HG02588 (cell line): ENCODE measurements at regions not wholly inside any gene's neighbourhood (a gene's known extent, or its start where the extent isn't known, plus 50 kb on each side); places are given as distances from the start of the nearest gene placed in this dataset.
"Not testable (repeated sequence)": the region's sequence is repeated elsewhere in the genome, so short reads cannot be mapped to it uniquely, and the experiment has no call there.

ENCODE experiments used
- ATAC-seq: cut with Tn5 transposase; IDR thresholded peaks from one replicate; pipeline ENCODE4 v1.9.1; 2021; ENCODE audit warnings: mild to moderate bottlenecking, moderate library complexity; ENCODE audit not compliant: unreplicated experiment

GRCh38 chr3:36656873-36657272, 107.5 kb downstream of the DCLK3 start:
- ATAC-seq: no peak

GRCh38 chr3:36653095-36653494, 111.3 kb downstream of the DCLK3 start:
- no peak for ATAC-seq

- ATAC-seq: no peak
Measured at GRCh38 chr3:36652104-36652503, 112.2 kb downstream of the DCLK3 start.

GRCh38 chr3:36650271-36650671, 114.1 kb downstream of the DCLK3 start:
- ATAC-seq: no peak

DNA sequence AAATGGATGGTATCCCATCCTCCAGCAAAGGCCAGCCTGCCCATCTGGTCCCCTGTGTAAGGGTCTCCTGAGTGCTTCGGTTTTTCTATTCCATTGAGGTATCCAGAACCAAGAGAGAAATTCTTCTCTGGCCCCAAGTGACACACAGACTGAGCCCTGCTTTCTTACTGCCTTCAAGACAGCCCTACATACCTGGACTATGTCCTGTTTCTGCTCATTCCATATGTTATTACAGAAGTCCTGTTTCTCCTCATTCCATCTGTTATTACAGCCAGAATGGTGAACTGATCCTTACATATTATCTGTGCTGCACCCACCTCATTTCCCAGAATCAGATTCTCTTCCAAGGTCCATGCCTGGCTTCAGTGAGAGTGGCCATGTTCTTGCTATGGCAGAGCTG, 115.2 kb downstream of the DCLK3 start:
- ATAC-seq: no peak

GRCh38 chr3:36648241-36649034, 115.9 kb downstream of the DCLK3 start:
- ATAC-seq: peak; percentile 82

- no peak for ATAC-seq
Measured at GRCh38 chr3:36647423-36647853, 116.9 kb downstream of the DCLK3 start.

DNA sequence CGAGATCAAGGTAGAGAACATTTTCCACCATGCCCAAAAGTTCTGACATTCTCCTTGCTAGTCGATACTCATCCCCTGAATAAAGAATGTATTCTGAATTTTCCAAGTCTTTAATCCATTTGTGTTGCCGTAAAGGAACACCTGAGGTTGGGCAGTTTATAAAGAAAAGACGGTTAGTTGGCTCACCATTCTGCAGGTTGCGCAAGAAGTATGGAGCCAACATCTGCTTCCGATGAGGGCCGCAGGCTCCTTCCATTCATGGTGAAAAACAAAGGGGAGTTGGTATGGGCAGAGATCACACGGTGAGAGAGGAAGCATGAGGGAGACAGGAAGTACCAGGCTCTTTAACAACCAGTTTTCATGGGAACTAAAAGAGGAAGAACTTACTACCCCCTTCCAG, 121.2 kb downstream of the DCLK3 start:
- no peak for ATAC-seq

GRCh38 chr3:36635731-36636130, 128.6 kb downstream of the DCLK3 start:
- ATAC-seq: no peak

GRCh38 chr3:36633897-36634296, 130.5 kb downstream of the DCLK3 start:
- ATAC-seq: not testable (repeated sequence)

DNA sequence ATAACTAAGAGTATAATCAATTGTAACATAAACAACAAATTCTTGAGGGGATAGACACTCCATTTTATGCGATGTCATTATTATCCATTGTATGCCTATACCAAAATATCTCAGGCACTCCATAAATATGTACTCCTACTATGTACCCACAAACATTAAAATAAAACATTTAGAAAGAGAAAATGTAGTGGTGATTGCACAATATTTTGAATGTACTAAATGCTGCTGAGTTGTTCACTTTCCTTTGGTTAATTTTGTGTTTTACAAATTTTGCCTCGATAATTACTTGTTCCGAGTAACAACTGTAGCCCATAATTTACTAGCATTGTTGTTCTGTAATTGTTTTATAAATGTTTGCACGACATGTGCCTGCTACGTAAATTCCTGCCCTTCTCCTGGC, 131.3 kb downstream of the DCLK3 start:
- ATAC-seq: no peak

DNA sequence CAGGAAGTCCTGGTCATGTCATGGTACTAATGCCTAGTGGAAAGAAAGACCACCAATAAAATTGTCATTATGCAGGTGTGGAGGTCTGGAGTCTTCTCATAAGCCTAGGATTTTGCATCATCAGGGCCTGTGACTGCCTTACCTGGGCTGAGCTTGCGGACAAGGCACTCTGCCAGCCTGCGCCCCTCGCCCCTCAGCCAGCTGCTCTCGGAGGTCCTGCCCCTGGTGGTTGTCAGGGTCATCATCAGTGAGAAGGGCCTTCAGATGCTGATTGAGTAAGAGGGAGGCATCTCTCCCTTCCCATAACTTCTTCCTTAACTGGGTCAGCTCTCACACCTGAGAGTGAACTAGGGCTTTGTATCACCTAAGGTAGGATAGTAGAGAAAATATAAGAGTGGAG, 132.8 kb downstream of the DCLK3 start:
- no peak for ATAC-seq

DNA sequence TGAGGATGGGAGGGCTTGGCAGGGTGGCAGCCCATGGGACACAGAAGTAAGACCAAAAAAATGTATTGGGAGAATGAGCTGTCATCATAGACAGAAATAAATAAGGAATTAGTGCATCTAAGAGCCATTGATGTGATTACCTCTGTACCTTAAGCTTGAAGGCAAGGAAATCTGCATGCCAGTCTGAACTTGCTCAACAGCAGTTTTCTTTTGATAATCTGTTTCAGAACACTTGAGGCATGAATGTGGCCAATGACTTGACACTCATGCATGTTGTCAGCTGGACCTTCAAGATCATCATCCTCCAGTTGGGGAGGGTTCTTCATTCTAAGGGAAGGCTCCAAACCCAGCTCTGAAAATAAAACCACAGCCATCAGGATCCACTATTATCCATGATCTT, 148.5 kb downstream of the DCLK3 start:
- no peak for ATAC-seq

DNA sequence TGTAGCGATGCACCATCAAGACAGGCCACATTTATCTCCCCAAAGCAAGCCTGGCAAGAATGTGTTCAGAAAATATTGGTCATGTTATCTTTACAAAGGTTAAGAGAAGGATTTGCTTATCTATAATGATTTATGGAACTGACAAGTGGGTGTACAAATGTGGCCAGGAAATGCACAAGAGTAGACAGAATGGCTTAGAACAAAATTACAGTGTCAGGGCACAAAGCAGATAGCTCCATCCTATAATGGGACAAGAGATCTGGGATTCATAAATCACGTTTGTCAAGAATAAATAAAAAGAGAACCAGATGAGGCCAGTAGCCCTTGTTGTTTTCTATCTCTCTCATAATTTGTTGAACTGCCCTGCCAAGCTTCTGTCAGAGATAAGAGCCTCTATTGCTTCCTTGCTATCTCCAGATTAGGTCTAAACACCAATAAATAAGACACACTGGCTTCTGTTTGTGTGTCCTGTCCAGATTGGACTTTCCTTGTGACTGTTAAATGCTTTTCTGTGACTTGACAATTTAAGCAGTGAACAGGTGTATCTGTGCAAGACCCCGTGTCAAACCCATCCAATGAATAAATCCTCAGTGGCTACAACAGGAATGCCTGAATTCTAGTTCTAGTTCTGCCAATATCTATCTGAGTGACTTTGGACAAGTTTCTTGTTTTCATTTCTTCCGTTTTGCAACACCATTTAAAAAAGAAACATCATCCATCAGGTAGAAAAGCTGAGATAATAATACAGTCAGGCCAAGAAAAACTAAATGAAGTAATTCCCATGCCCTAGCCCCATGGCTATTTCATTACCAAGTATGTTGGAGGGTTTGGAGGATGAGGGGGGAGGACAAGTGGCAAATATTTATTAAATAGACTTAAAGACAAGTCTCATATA, 157.2 kb downstream of the DCLK3 start:
- no peak for ATAC-seq

DNA sequence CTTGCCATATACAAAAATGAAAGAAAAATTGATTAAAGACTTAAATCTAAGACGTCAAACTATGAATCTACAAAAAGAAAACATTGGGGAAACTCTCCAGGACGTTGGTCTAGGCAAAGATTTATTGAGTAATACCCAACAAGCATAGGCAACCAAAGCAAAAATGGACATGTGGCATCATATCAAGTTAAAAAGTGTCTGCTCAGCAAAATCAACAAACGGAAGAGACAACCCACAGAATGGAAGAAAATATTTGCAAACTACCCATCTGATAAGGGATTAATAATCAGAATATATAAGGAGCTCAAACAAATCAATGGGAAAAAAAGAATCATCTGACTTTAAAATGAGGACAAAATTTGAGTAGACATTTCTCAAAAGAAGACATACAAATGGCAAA, 160.9 kb downstream of the DCLK3 start:
- no peak for ATAC-seq

DNA sequence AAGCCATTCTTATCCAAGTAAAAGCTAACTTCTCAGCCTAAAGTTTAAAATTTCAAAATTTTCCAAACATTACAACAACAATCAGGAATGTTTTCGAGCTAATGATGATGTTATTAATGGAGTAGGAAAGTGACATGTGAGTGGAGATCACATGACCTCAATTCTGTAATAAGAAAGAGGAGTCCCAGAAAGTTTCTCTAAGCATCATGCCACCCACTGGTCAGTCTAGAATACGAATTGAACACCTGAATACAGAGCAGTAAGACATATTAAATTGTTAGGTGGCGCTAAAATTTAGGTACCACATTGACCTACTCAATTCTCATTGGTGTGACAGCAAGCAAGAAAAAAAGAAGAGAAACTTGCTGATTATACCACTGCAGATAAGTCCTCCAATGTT, 163.9 kb downstream of the DCLK3 start:
- no peak for ATAC-seq
